Fibroblast of villous mesenchyme (primary cell): ENCODE measurements at regions not wholly inside any gene's neighbourhood (a gene's known extent, or its start where the extent isn't known, plus 50 kb on each side); places are given as distances from the start of the nearest gene placed in this dataset.

ENCODE experiments used
- DNase-seq: peaks from one replicate; pipeline ENCODE4 v3.0.0-alpha.2; 2010; ENCODE audit warnings: low read depth
- H3K4me3 ChIP-seq: 2 replicates; pipeline ENCODE4 v1.5.1; 2011; ENCODE audit warnings: low read depth, mild to moderate bottlenecking, low read length
- TF ChIP-seq, protein P1 (sequence below): IDR thresholded peaks from 2 replicates; pipeline ENCODE4 v1.5.1; 2012; ENCODE audit warnings: low read depth, mild to moderate bottlenecking, low read length; ENCODE audit not compliant: insufficient read depth

GRCh38 chr17:14856176-14856575 is 408.9 kb downstream of the PMP22 start:
- no peak for DNase-seq
- no peak overlapping the region for H3K4me3 ChIP-seq
- TF ChIP-seq, protein P1, sequence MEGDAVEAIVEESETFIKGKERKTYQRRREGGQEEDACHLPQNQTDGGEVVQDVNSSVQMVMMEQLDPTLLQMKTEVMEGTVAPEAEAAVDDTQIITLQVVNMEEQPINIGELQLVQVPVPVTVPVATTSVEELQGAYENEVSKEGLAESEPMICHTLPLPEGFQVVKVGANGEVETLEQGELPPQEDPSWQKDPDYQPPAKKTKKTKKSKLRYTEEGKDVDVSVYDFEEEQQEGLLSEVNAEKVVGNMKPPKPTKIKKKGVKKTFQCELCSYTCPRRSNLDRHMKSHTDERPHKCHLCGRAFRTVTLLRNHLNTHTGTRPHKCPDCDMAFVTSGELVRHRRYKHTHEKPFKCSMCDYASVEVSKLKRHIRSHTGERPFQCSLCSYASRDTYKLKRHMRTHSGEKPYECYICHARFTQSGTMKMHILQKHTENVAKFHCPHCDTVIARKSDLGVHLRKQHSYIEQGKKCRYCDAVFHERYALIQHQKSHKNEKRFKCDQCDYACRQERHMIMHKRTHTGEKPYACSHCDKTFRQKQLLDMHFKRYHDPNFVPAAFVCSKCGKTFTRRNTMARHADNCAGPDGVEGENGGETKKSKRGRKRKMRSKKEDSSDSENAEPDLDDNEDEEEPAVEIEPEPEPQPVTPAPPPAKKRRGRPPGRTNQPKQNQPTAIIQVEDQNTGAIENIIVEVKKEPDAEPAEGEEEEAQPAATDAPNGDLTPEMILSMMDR = no peak

GRCh38 chr17:14854691-14855090 is 410.4 kb downstream of the PMP22 start:
- TF ChIP-seq, protein P1 = no peak
- no peak for DNase-seq
- no peak overlapping the region for H3K4me3 ChIP-seq

DNA sequence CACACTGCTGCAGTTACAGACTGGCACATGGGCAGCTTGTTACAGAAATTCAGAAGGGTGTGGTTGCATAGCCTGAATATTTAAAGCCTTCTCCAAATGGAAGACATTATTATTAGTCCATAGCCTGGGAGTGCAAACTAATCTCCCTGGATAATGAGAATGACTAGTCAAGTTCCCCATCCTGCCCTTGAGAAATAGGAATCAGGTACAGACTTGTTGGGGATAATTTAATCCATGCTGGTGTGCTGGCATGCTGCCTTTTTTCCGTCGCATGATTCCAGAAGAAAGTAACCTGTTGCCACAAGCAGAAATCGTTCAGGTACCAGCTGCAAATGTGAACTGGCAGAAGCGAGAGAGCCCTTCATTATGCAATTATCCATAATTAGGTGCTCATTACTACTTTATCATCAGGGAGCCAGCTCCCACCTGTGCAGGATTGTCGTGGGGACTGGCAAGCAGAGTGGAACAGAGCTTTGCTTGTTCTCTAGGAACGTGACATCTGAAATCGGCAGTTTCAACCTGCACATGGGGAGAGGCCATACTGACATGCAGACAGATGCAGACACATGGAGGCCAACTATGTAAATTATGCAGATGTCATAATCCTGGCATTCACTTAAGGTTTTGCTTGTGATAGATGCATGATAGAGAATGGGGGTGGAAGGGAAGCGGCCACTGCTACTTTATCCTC is 419.4 kb downstream of the PMP22 start:
- TF ChIP-seq, protein P1 = no peak
- DNase-seq = no peak
- H3K4me3 ChIP-seq = no peak overlapping the region

DNA sequence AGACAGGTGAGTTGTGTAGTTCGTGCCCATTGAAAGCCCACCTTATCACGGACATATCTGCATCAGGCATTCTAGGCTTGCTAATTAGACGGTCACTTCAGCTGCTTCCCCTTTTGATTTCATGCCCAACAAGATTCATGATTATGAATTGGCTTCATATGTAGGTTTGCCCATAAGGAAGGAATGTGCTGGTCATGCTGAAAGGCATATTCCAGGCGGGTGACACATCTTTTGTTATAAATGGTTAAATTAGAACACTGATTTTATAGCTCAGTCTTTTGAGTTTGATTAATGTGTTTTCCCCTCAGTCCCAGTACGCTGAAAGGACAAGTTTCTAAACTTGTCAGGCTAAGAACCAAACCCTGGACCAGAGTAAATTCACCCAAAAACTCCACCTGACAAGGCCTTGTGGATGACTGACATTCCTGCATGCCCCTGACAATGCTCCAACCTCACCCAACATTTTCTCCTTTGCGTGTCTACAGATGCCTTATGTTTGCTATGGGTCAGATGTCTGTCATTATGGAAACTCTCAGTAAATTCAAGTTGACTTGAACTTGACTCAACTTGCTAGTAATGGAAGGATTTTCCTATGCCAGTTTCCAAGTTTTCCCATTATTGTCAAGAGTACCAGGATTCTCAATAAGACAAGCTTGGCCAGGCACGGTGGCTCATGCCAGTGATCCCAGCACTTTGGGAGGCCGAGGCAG is 421.9 kb downstream of the PMP22 start:
- no peak for DNase-seq
- H3K4me3 ChIP-seq = no peak overlapping the region
- TF ChIP-seq, protein P1 = no peak

GRCh38 chr17:14840616-14841231 is 424.4 kb downstream of the PMP22 start:
- H3K4me3 ChIP-seq = no peak overlapping the region
- DNase-seq = peak; percentile 47
- TF ChIP-seq, protein P1 = no peak

DNA sequence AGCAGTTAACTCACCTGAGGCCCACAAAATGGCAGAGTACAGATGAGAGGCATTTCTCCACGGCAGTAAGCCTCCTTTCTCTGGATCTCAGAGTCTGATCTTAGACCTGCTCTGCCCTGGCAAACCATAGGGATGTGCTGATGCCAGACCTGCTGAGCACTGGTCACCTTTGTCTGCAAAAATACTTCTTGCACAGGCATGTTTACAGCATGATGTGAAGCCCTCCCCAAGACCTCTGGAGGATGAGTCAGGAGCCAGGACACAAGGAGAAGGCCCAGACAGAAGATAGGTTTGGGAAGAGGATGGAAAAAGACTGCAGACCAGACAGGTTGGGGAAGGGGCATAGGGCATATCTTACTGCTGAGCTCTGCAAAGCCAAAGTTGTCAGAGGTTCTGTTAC is 426.6 kb downstream of the PMP22 start:
- no peak for DNase-seq
- no peak overlapping the region for H3K4me3 ChIP-seq
- TF ChIP-seq, protein P1 = no peak
